ENCODE measurements at regions not wholly inside any gene's neighbourhood (a gene's known extent, or its start where the extent isn't known, plus 50 kb on each side); places are given as distances from the start of the nearest gene placed in this dataset.
"Not testable (repeated sequence)": the region's sequence is repeated elsewhere in the genome, so short reads cannot be mapped to it uniquely, and the experiment has no call there.

DNA sequence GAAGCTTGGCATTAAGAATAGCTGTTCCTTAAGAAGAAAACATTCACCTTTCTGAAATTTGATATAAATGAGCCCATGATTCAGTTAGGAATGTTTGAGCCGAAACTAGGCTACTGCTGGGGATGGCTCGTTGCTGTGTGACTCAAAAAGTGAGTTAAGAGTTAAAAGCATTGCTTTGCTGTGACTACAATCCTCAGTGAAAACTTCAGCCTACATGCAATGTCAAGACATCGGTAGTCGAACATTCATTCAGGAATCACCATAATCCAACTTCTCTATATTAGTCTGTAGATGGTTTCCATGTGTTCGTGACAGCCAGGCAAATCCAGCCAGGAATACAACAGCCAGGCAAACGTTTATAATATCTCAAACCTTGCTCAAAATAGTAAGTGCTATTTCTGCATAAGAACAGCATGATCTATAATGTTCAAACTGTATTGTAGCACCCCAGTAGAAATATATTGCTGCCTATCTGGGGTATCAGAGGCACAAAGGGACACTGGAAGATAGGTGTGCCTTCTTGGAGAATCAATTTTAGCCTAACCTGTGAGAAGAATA is 1225.1 kb downstream of the CDH8 start:
- no peak for DNase-seq

DNA sequence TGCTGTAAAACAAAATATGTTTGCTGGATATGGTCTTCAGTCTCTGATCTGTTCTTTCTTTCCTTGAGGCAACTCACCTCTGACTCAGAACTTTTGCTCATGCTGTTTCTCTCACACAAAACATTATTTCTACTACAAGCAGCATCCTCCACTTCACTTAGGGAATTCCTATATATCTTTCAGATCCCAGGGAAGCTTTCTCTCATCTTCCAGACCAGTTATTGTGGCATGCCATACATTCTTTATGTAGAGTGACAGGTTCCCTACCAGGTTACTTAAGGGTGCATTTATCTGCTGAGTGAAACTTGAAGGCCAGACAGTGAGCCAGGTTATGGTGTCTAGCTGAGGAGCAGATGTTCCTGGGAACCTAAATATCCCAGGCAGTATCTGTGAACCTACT is 1226.0 kb downstream of the CDH8 start:
- DNase-seq, result no peak

GRCh38 chr16:60792437-60792836 is 1243.8 kb downstream of the CDH8 start:
- DNase-seq, result no peak

DNA sequence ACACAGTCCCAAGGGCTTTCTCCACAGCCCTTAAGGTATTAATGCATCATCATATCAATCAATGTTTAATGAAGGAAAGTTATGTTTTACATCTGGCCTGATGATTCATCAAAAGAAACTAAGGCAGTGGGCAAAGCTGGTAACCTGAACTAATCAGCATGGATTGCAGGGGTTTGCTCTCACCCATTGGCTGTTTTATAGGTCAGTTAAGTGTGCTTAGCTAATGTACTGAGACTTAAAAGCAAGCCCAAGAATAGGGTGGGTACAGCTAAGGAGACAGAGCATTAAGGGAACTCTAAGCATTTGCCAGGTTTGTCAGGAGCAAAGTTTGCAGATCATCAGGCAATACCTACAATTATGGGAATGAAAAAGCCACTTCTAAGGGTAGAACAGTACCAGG is 1247.6 kb downstream of the CDH8 start:
- DNase-seq, result no peak

DNA sequence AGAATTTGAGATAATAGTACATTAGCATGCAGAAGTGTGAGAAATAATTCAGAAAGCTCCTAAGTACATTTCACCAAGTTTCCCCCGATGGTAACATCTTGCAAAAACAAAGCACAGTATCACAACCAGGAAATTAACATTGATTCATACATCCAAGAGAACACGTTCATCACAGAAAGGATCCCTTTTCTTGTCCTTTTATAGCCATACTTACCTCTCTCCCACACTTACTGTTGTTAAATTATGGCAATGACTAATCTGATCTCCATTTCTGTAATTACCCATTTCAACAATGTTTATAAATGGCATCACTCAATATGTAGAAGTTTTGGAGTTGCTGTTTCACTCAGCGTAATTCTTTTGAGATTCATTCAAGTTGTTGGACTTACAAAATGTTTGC is 1260.0 kb downstream of the CDH8 start:
- DNase-seq, result no peak

DNA sequence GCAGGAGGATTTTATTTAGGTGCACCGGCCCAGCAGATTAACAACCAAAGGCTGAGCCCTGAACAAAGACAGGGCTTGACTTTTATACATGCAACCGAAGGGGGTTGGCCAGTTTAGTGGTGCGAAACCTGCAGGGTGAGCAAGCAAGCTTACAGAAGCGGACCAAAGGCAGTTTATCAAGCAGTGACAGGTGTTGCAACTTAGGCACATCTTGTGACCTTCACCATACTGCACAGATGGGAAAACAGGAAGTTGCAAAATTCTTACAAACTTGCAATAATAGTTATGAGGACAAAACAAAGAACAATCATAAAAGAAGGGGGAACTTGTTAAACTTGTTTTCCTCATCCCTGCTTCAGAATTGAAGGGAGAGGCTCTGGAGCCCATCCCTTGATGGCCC is 1265.1 kb downstream of the CDH8 start:
- no peak for DNase-seq

GRCh38 chr16:60770384-60770783 is 1265.9 kb downstream of the CDH8 start:
- DNase-seq, result not testable (repeated sequence)

- DNase-seq, result no peak
Observed at GRCh38 chr16:60763869-60764268, 1272.4 kb downstream of the CDH8 start.

DNA sequence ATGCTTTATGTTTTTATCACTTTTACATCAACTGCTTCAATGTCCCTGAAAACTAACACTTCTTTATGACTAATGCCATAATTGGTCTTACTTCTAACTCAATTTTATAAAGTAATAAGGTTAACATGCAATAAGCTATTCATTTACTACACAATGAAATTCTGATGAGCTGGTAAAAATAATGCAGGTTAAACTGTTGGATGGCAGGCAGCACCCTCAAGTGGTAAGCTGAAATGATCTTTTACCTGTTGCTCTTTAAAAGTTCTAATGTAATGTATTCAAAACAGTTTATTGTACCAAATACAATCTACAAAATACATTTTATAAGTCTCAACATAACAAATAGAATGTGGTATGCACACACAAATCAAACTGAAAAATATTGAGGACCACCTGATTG is 1280.3 kb downstream of the CDH8 start:
- DNase-seq, result no peak

GRCh38 chr16:60748366-60748765 is 1287.9 kb downstream of the CDH8 start:
- no peak for DNase-seq

DNA sequence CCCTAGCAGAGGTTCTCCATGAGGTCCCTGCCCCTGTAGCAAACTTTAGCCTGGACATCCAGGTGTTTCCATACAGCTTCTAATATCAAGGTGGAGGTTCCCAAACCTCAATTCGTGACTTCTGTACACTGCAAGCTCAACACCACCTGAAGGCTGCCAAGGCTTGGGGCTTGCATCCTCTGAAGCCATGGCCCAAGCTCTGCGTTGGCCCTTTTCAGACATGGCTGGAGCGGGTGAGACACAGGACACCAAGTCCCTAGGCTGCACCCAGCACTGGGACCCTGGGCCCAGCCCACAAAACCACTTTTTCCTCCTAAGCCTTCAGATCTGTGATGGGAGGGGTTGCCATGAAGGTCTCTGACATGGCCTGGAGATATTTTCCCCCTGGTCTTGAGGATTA is 1292.0 kb downstream of the CDH8 start:
- no peak for DNase-seq

GRCh38 chr16:60741810-60742209 is 1294.4 kb downstream of the CDH8 start:
- DNase-seq, result peak in 3 of 56 donors; percentile 0 to 16 (median 2)

GRCh38 chr16:60739737-60740683 is 1296.2 kb downstream of the CDH8 start:
- peak in 1 of 56 donors; percentile 1 for DNase-seq

- DNase-seq, result no peak
Observed at GRCh38 chr16:60731329-60732050, 1304.7 kb downstream of the CDH8 start.

- no peak for DNase-seq
Observed at GRCh38 chr16:60729051-60729450, 1307.2 kb downstream of the CDH8 start.

DNA sequence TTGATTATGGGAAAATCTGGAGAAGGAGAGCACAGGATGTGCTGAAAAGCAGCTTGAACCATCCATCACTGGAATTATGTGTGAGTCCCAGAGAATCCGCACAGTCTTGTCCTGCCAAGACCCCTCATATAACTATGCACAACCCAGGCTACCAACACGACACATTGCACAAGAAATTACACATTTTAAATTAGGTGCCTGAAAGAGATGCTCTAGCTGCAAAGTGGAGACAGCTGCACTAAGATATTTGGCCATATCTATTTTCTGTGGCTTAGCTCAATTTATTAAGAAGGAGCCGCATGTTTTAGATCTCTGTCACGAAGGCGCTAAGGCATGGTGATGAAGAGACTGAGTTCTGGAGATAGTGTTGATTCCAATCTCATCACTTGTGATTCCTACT is 1308.4 kb downstream of the CDH8 start:
- DNase-seq, result no peak

- DNase-seq, result no peak
Observed at GRCh38 chr16:60720060-60720459, 1316.2 kb downstream of the CDH8 start.

DNA sequence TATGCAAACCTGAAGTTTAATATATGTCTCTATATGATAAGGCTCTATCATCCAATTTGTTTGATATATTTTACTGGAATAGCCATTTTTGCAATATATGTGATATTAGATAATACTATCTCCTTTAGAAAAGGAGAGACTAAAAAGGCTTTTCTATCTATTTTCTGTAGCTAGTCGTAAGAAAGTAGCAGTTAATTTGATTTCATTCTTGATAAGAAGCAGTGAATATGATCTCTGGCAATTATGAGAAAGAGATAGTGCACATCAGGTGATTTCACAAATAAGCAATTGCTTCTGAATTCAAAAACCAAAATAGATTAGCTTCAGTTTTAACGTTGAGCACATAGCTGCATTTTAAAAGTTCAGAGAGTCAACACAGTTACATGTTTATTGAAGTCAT is 1318.4 kb downstream of the CDH8 start:
- DNase-seq, result no peak

- DNase-seq, result no peak
Observed at GRCh38 chr16:60712144-60712543, 1324.1 kb downstream of the CDH8 start.

DNA sequence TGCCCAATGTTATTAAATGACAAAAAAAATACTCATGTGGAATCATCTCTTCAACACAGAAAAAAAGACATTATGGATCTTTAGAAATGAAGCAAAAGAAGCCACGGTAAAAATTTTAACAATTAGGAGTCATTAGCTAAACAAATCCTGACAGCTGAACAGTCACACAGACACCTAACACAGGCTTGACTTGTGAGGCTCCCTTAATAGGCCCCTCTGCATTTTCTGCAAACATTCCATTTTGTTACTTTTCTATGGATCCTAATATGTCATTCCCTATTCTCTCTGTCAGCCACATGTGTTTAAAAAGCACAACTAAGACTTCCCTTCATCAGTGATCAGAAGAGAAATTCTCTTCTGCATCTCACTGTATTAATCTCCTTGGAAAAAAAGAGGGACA is 1331.5 kb downstream of the CDH8 start:
- no peak for DNase-seq

DNA sequence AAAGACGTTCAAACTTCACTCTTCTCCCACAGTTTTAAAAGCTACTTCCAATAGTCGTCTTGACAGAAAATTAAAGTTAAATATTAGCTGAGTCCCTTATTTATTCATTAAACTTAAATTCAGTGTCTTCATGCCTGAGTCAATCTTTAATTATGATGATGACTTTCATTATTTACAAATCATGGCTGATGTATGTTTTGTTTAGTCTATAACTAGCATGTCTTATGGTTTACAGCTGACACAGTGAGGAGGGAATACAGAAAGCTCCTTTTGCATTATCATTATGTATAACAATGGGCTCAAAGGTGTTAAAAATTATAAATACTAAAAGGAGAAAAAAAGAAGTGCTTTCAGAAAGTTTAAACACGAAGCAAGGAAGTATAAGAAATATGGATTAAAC is 1333.1 kb downstream of the CDH8 start:
- DNase-seq, result no peak

DNA sequence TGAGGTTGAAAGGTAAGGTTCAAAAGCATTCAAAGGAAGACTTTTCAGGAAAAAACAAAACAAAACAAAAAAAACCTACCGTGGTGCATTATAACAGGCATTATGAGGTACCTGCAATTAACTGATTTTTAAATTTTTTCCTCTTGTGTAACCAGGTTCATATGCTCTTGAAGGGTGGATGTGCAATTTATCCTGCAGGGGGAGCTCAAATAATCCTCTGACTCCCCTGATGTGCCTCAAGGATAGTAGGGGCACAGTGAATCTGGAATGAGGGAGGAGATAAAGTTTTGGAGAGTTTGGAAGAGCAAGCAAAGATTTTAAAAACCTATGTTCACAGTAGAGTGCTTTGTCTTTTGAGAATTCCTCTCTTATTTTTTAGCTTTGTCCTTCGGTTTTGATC is 1349.4 kb downstream of the CDH8 start:
- DNase-seq, result no peak
